Activated CD4-positive, CD25-positive, alpha-beta regulatory T cell (primary cell): ENCODE measurements at regions not wholly inside any gene's neighbourhood (a gene's known extent, or its start where the extent isn't known, plus 50 kb on each side); places are given as distances from the start of the nearest gene placed in this dataset.
"Not testable (repeated sequence)": the region's sequence is repeated elsewhere in the genome, so short reads cannot be mapped to it uniquely, and the experiment has no call there.

ENCODE experiments used
- DNase-seq, 4 experiments: peaks; one replicate each; lab custom pipeline; 2025; lab: John Stamatoyannopoulos, UW

DNA sequence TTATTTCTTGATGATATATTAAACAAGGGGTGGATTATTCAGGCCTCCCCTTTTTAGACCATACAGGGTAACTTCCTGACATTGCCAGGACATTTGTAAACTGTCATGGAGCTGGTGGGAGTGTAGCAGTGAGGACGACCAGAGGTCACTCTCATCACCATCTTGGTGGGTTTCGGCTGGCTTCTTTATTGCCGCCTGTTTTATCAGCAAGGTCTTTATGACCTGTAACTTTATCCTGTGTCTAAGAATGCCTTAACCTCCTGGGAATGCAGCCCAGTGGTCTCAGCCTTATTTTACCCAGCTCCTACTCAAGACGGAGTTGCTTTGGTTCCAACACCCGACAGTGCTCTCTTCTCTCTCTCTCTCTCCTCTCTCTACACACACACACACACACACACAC is 221.9 kb downstream of the C16orf95 start:
- DNase-seq = no peak

DNA sequence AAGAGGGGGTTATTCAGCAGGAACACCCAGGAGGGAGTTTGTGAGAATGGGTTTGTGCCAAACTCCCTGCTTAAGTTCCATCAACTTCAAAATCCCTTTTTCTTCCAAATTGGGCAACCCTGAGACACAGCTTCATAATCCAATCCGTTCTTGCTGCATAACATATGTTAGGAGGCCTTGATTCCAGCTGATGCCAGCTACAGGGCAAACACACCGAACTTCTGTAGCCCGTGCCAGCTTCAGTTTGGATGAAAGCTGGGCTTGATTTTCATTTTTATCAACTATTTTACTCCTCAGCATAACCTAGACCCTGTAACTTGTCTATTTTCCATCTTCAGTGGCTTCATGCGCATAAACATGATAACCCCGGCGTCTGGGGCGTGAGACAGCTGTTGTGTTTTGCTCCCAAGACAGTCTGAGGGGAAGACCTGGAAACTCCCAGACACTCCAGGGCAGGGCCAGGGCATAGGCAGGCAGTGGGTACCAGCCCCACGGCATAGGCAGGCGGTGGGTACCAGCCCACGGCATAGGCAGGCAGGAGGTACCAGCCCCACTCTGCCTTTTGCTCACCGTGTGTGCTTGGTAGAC is 220.4 kb downstream of the C16orf95 start:
- no peak for DNase-seq

- no peak for DNase-seq
These were observed 218.8 kb downstream of the C16orf95 start for GRCh38 chr16:87098361-87098760.

GRCh38 chr16:87098976-87099720 is 218.0 kb downstream of the C16orf95 start:
- DNase-seq = no peak

- DNase-seq = no peak
These were observed 216.7 kb downstream of the C16orf95 start for GRCh38 chr16:87100306-87101058.

- DNase-seq = no peak
These were observed 215.3 kb downstream of the C16orf95 start for GRCh38 chr16:87101903-87102302.

DNA sequence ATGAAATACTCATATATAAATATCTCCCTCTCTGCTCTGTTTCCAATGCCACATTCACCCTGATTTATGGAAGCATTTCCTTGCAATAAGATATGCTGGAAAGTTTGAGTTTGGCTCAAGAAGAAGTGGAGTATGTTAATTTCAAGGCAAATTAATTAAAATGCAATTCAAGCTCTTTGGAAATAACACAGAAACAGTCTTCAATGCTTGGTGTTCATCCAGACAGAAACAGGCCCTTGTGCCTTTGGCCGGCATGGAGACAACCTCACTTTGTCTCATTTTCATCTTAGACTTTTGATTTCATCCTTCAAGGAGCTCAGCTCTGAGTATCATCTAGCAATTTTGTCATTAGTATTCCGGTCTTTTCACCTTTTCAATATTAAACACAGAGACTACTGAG is 210.0 kb downstream of the C16orf95 start:
- DNase-seq = no peak

- DNase-seq = no peak
These were observed 208.9 kb downstream of the C16orf95 start for GRCh38 chr16:87108278-87108677.

DNA sequence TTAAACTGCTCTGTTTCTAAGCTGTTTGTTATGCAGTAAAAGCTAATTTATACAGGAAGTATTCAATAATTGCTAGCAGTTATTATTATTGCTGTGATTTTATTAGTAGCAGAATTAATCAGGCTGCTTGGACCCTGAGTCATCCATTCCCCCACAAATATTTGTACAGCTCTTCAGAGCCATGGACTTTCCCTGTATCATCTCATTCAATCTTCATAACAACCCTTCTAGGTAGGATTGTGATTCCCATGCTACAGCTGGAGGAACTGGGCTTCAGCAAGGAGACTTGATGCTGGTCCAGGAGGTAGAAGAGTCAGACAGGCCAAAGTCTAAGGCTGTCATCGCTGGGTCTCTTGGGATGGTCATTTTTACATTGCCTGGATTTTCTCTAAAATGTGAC is 208.3 kb downstream of the C16orf95 start:
- DNase-seq = no peak

DNA sequence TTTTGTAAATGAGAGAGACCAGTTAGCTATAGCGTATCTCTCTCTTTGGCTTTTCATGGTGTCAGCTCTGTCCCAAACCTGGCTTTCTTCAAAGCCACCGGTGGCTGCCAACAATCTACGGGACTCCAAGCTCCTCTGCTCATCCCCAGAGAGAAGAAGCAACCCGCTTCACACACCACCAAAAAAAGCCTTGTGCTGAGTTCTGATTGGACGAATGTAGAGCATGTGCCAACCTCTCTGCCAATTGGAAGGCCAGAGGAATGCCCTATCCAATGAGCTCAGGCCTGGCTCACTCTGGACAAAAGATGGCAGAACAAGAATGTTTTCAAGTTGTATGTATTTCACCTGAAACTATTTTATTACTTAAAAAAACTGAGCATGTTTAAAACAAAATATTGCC is 202.4 kb downstream of the C16orf95 start:
- no peak for DNase-seq

GRCh38 chr16:87115646-87116045 is 201.5 kb downstream of the C16orf95 start:
- no peak for DNase-seq

DNA sequence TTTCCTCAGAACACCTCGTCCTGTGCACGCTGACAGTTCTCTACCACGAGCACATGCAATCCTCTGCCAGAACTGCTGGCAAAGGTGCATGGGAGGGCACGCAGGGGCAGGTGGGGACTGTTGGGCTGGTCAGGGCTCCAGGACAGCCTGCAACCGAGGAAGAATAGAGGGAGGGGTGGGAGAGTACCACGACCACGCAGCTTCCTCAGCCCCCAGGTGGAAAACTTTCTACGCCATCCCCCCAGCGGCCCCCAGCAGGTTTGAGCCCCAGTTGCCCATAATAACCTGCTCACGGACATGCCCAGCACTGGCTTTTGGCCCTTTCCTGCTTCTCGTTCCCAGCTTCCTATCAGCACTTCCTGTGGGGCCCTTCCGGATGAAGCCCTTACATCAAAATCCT is 199.3 kb downstream of the C16orf95 start:
- DNase-seq = no peak

DNA sequence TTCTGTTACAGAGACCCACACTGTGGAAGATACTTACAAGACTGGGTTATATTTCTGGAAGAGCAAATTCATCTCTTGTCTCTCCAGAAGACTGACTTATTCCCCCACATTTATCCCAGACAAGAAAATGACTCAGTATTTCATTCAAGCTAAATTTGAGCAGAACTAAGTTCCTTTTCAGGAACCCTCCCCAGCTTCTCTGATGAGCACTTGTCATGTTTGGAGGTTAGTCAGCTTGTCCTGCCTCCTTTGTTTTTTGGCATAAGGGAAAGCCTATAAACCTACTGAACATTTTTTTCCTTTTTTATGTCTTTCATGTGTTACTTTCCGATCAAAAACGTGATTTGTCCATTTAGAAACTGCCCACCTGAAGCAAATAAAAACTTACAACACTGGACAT is 198.0 kb downstream of the C16orf95 start:
- no peak for DNase-seq

GRCh38 chr16:87119748-87120147 is 197.4 kb downstream of the C16orf95 start:
- DNase-seq = no peak

- no peak for DNase-seq
These were observed 195.4 kb downstream of the C16orf95 start for GRCh38 chr16:87121816-87122215.

DNA sequence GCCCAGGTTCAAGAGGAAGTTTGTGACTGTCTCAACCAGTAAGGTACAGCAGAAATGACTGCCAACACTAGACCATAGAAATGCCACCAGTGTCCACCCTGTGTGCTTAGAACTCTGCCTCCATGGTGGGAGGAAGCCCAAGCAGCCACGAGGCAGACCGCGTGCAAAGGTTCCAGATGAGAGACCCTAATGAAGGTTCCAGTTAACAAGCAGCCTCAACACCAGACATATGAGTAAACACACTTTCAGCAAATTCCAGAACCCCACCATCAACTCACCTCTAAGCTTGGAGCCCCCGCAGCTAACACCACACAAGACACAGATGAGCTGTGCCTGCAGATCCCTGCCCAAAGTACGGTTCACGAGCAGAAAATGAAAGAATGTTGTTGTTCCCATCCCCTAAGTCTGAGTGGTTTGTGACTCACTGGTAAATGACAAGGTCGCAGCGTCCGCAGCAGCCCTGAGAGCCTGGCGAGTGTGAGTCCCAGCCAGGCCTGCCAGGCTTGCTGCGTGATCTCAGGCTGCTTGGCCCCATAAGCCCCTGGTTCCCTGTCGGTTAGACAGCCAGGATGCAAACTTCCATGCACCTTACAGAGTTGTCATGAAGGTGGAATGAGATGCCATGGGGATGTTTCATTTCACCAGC is 193.7 kb downstream of the C16orf95 start:
- DNase-seq = no peak

GRCh38 chr16:87124405-87124804 is 192.8 kb downstream of the C16orf95 start:
- not testable (repeated sequence) for DNase-seq

GRCh38 chr16:87125206-87126155 is 191.7 kb downstream of the C16orf95 start:
- no peak for DNase-seq

DNA sequence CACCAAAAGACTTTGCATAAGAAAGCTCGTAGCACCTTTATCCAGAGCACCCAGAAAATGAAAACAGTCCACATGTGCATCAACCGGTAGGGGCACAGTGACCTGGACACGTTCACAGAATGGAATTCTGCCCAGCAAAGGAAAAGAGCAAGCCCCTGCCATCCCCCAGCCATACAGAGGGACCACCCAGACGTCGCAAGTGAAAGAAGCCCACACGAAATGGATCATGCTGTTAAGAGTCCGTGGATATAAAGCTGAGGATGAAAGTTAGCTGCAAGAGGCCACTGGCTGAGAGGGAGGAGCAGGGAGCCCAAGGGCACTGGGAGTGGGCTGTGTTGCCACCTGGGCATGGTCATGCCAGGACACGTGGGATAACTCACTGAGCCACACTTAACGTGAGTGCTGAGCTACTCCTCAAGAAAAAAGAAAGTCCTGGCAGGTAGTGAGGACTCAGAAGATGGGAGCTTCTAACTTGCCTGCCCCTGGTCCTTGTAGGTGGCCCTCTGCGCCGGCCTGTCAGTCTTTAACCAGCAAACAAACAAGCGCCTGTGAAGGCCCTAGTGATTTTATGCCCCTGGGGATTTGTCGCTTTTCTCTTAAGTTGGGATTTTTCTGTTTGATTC is 190.7 kb downstream of the C16orf95 start:
- no peak for DNase-seq

DNA sequence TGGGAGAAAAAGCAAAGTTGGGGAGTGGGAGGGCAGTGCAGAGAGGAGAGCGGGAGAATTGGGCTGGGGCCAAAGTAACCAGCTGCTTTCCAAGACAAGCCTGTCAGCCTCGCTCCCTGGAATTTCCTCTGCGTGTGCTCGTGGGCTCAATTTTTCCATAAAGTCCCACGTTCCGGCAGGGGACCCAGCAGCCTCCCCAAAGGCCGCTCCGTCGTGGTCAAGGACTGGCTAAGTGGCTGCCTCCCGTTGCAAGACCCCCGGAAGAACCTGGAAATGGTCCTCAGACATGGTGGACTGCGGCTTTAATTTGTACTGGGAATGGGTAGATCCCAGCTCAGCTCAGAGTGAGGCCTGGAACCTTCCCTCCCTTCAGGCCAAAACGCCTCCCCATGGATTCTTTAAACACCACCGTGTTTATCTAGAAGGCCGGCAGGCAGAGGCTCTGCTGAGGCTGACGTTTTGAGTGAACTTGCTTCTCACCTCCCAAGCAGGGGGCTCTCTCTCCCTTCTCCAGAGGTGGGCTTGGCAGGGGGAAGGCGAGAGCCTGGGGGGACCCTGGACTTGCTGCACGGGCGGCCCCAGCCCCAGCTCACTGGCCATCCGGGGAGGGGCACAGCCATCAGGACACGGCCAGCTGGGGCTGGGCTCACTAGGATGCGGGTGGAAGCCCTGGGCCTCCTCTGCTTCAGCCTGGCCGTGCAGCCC is 190.0 kb downstream of the C16orf95 start:
- DNase-seq = no peak
